SH-SY5Y (cell line): ENCODE measurements at regions not wholly inside any gene's neighbourhood (a gene's known extent, or its start where the extent isn't known, plus 50 kb on each side); places are given as distances from the start of the nearest gene placed in this dataset.

Experiments used
- GATA2 ChIP-seq: IDR thresholded peaks from 2 replicates; pipeline ENCODE4 v1.6.1; 2011; ENCODE audit warnings: mild to moderate bottlenecking, low read depth, low read length
- GATA3 ChIP-seq: IDR thresholded peaks from 2 replicates; pipeline ENCODE4 v1.6.1; 2011; ENCODE audit warnings: low read depth, mild to moderate bottlenecking, low read length, moderate library complexity

- TF ChIP-seq GATA2: no peak
- no peak for TF ChIP-seq GATA3
Observed at GRCh38 chr5:174281855-174282254, 236.3 kb downstream of the NSG2 start.
